Neural progenitor cell (in vitro differentiated cells): ENCODE measurements at regions not wholly inside any gene's neighbourhood (a gene's known extent, or its start where the extent isn't known, plus 50 kb on each side); places are given as distances from the start of the nearest gene placed in this dataset.

Experiments used
- CTCF ChIP-seq: fragments of 200-600 bp; sonication (generic); IDR thresholded peaks from 2 replicates; pipeline ENCODE4 v1.5.1; 2017; ENCODE audit warnings: antibody characterized with exemption, mild to moderate bottlenecking
- EZH2 ChIP-seq: fragments of 200-600 bp; sonication (generic); IDR thresholded peaks from 2 replicates; pipeline ENCODE4 v1.6.1; 2017; ENCODE audit warnings: antibody characterized with exemption, mild to moderate bottlenecking, moderate library complexity

- TF ChIP-seq EZH2, result no peak
- no peak for TF ChIP-seq CTCF
Measured at GRCh38 chr6:86070151-86070550, 427.5 kb upstream of the SYNCRIP start.
